ENCODE measurements at regions not wholly inside any gene's neighbourhood (a gene's known extent, or its start where the extent isn't known, plus 50 kb on each side); places are given as distances from the start of the nearest gene placed in this dataset.

GRCh38 chr5:39992617-39993202 lies 567.9 kb upstream of the DAB2 start:
- DNase-seq (ENCODE audit: low read depth): peak; percentile 10

GRCh38 chr5:39986614-39987013 lies 561.8 kb upstream of the DAB2 start:
- peak; percentile 17 for DNase-seq (ENCODE audit: low read depth)

- no peak for DNase-seq (ENCODE audit: low read depth)
Observed at GRCh38 chr5:39980056-39980455, 555.3 kb upstream of the DAB2 start.

- DNase-seq (ENCODE audit: low read depth): no peak
Observed at GRCh38 chr5:39977066-39977655, 552.4 kb upstream of the DAB2 start.

GRCh38 chr5:39970117-39970798 lies 545.5 kb upstream of the DAB2 start:
- DNase-seq (ENCODE audit: low read depth): no peak

- no peak for DNase-seq (ENCODE audit: low read depth)
Observed at GRCh38 chr5:39968381-39968780, 543.6 kb upstream of the DAB2 start.

GRCh38 chr5:39955156-39955555 lies 530.4 kb upstream of the DAB2 start:
- DNase-seq (ENCODE audit: low read depth): no peak

- no peak for DNase-seq (ENCODE audit: low read depth)
Observed at GRCh38 chr5:39951070-39951469, 526.3 kb upstream of the DAB2 start.

GRCh38 chr5:39948867-39949468 lies 524.2 kb upstream of the DAB2 start:
- DNase-seq (ENCODE audit: low read depth): peak; percentile 83

- DNase-seq (ENCODE audit: low read depth): no peak
Observed at GRCh38 chr5:39948341-39948740, 523.6 kb upstream of the DAB2 start.

GRCh38 chr5:39947657-39948056 lies 522.9 kb upstream of the DAB2 start:
- DNase-seq (ENCODE audit: low read depth): peak; percentile 6

- DNase-seq (ENCODE audit: low read depth): no peak
Observed at GRCh38 chr5:39946356-39947045, 521.7 kb upstream of the DAB2 start.

- DNase-seq (ENCODE audit: low read depth): no peak
Observed at GRCh38 chr5:39945870-39946269, 521.1 kb upstream of the DAB2 start.

GRCh38 chr5:39943811-39944210 lies 519.0 kb upstream of the DAB2 start:
- no peak for DNase-seq (ENCODE audit: low read depth)

GRCh38 chr5:39942606-39943005 lies 517.8 kb upstream of the DAB2 start:
- no peak for DNase-seq (ENCODE audit: low read depth)

- DNase-seq (ENCODE audit: low read depth): no peak
Observed at GRCh38 chr5:39941416-39941815, 516.6 kb upstream of the DAB2 start.

- no peak for DNase-seq (ENCODE audit: low read depth)
Observed at GRCh38 chr5:39934830-39935229, 510.1 kb upstream of the DAB2 start.

GRCh38 chr5:39933061-39933460 lies 508.3 kb upstream of the DAB2 start:
- DNase-seq (ENCODE audit: low read depth): no peak

- no peak for DNase-seq (ENCODE audit: low read depth)
Observed at GRCh38 chr5:39928709-39929108, 503.9 kb upstream of the DAB2 start.

GRCh38 chr5:39919876-39920275 lies 495.1 kb upstream of the DAB2 start:
- no peak for DNase-seq (ENCODE audit: low read depth)

GRCh38 chr5:39912906-39913305 lies 488.1 kb upstream of the DAB2 start:
- DNase-seq (ENCODE audit: low read depth): no peak

Data from myocyte (in vitro differentiated cells).